Suprapubic skin (tissue), 3 donors: ENCODE measurements at regions not wholly inside any gene's neighbourhood (a gene's known extent, or its start where the extent isn't known, plus 50 kb on each side); places are given as distances from the start of the nearest gene placed in this dataset.

Source experiments
- POLR2A ChIP-seq, 2 donors: fragments of 450-650 bp; IDR thresholded peaks; one replicate each; pipeline ENCODE4 v1.6.1; 2017; ENCODE audit warnings: antibody characterized with exemption in 2 of 2, mild to moderate bottlenecking in 2 of 2, moderate library complexity in 2 of 2
- TF ChIP-seq, protein P1 (sequence below), 2 donors: fragments of 200-600 bp in 1 of 2; fragments of 450-650 bp in 1 of 2; sonication (generic) in 1 of 2; IDR thresholded peaks; one replicate each; pipeline ENCODE4 v1.5.1; 2016 to 2019; ENCODE audit warnings: antibody characterized with exemption in 2 of 2, mild to moderate bottlenecking in 1 of 2, moderate library complexity in 1 of 2

DNA sequence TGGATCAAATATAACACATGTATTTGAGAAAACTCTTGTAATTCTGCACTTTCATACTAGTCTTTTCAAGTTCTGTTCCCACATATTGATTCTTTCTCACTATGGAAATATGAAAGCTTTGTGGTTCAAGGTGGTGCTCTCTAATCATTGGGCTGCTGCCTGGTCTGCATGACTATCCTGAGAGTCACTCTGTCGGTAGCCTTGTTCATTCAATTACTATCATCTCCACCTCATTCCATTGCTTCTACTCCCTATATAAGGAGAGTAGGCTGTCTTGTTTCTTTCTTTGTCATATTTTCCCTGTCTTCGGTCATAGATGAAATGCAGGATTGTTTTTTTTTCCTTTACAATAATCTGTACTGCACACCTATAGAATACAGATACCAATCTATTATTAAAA lies 341.4 kb upstream of the ACTBL2 start:
- TF ChIP-seq, protein P1, sequence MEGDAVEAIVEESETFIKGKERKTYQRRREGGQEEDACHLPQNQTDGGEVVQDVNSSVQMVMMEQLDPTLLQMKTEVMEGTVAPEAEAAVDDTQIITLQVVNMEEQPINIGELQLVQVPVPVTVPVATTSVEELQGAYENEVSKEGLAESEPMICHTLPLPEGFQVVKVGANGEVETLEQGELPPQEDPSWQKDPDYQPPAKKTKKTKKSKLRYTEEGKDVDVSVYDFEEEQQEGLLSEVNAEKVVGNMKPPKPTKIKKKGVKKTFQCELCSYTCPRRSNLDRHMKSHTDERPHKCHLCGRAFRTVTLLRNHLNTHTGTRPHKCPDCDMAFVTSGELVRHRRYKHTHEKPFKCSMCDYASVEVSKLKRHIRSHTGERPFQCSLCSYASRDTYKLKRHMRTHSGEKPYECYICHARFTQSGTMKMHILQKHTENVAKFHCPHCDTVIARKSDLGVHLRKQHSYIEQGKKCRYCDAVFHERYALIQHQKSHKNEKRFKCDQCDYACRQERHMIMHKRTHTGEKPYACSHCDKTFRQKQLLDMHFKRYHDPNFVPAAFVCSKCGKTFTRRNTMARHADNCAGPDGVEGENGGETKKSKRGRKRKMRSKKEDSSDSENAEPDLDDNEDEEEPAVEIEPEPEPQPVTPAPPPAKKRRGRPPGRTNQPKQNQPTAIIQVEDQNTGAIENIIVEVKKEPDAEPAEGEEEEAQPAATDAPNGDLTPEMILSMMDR (IDR thresholded peaks at IDR 0.05), result no peak
- no peak for TF ChIP-seq POLR2A (IDR thresholded peaks at IDR 0.05)
